ENCODE measurements at regions not wholly inside any gene's neighbourhood (a gene's known extent, or its start where the extent isn't known, plus 50 kb on each side); places are given as distances from the start of the nearest gene placed in this dataset.

GRCh38 chrX:16018291-16018690 lies 105.1 kb upstream of the GRPR start:
- H2BK120ac ChIP-seq (ENCODE audit: insufficient read depth, low read length, poor library complexity), result no peak overlapping the region
- H3K4me1 ChIP-seq (ENCODE audit: control insufficient read depth in 1 of 2, insufficient read depth in 2 of 2, low read length in 2 of 2), result no peaks in the 10 kb centered on the region
- no peak overlapping the region for H4K8ac ChIP-seq (ENCODE audit: low read depth, low read length)
- no peaks in the 10 kb centered on the region for H3K79me2 ChIP-seq (ENCODE audit: control insufficient read depth, insufficient read depth, low read length, poor library complexity)
- no peaks in the 10 kb centered on the region for H3K36me3 ChIP-seq (ENCODE audit: control insufficient read depth in 1 of 2, insufficient read depth in 2 of 2, low read length in 2 of 2)
- H3K9ac ChIP-seq (ENCODE audit: low read length), result no peak overlapping the region
- H3K79me1 ChIP-seq (ENCODE audit: low read length), result no peaks in the 10 kb centered on the region
- H2AFZ ChIP-seq (ENCODE audit: insufficient read depth, low read length, poor library complexity), result no peak overlapping the region
- no peak for DNase-seq
- H4K12ac ChIP-seq (ENCODE audit: low read depth, low read length), result no peak overlapping the region
- no peak overlapping the region for H3K4me2 ChIP-seq (ENCODE audit: low read length)
- no peak overlapping the region for H2AK5ac ChIP-seq (ENCODE audit: low read length)
- H3K14ac ChIP-seq (ENCODE audit: low read length), result no peak overlapping the region
- no peak overlapping the region for H3K18ac ChIP-seq (ENCODE audit: low read length)
- no peak overlapping the region for H3K4ac ChIP-seq (ENCODE audit: low read depth, low read length)
- H2BK5ac ChIP-seq (ENCODE audit: low read depth, low read length, poor library complexity), result no peak overlapping the region
- H3K23ac ChIP-seq (ENCODE audit: low read length), result no peak overlapping the region
- H3K9me3 ChIP-seq (ENCODE audit: insufficient read depth, low read depth, low read length), result no peaks in the 10 kb centered on the region
- H3K27me3 ChIP-seq (ENCODE audit: insufficient read depth, low read length), result no peaks in the 10 kb centered on the region
- H3K4me3 ChIP-seq (ENCODE audit: low read depth, low read length), result no peak overlapping the region
- H4K91ac ChIP-seq (ENCODE audit: low read depth, low read length), result no peak overlapping the region
- H2BK12ac ChIP-seq (ENCODE audit: low read length), result no peak overlapping the region
- no peak overlapping the region for H3K27ac ChIP-seq (ENCODE audit: low read depth, low read length)

- Histone ChIP-seq H3K4me2 (ENCODE audit: low read length) (no peak overlapping the region), H3K23ac (ENCODE audit: low read length) (no peak overlapping the region), H3K79me1 (ENCODE audit: low read length) (no peaks in the 10 kb centered on the region), H4K12ac (ENCODE audit: low read depth, low read length) (no peak overlapping the region), H3K79me2 (ENCODE audit: control insufficient read depth, insufficient read depth, low read length, poor library complexity) (no peaks in the 10 kb centered on the region), H3K4me1 (ENCODE audit: control insufficient read depth in 1 of 2, insufficient read depth in 2 of 2, low read length in 2 of 2) (no peaks in the 10 kb centered on the region), H3K9ac (ENCODE audit: low read length) (no peak overlapping the region), H3K9me3 (ENCODE audit: insufficient read depth, low read depth, low read length) (no peaks in the 10 kb centered on the region), H2BK12ac (ENCODE audit: low read length) (no peak overlapping the region), H3K18ac (ENCODE audit: low read length) (no peak overlapping the region), H3K27me3 (ENCODE audit: insufficient read depth, low read length) (no peaks in the 10 kb centered on the region), H4K8ac (ENCODE audit: low read depth, low read length) (no peak overlapping the region), H2BK120ac (ENCODE audit: insufficient read depth, low read length, poor library complexity) (no peak overlapping the region), H4K91ac (ENCODE audit: low read depth, low read length) (no peak overlapping the region), H3K4me3 (ENCODE audit: low read depth, low read length) (no peak overlapping the region), H2AK5ac (ENCODE audit: low read length) (no peak overlapping the region), H3K36me3 (ENCODE audit: control insufficient read depth in 1 of 2, insufficient read depth in 2 of 2, low read length in 2 of 2) (no peaks in the 10 kb centered on the region), H2AFZ (ENCODE audit: insufficient read depth, low read length, poor library complexity) (no peak overlapping the region), H2BK5ac (ENCODE audit: low read depth, low read length, poor library complexity) (no peak overlapping the region), H3K14ac (ENCODE audit: low read length) (no peak overlapping the region), H3K4ac (ENCODE audit: low read depth, low read length) (no peak overlapping the region), H3K27ac (ENCODE audit: low read depth, low read length) (no peak overlapping the region)
- no peak for DNase-seq
These were observed 109.2 kb upstream of the GRPR start for GRCh38 chrX:16014171-16014570.

DNA sequence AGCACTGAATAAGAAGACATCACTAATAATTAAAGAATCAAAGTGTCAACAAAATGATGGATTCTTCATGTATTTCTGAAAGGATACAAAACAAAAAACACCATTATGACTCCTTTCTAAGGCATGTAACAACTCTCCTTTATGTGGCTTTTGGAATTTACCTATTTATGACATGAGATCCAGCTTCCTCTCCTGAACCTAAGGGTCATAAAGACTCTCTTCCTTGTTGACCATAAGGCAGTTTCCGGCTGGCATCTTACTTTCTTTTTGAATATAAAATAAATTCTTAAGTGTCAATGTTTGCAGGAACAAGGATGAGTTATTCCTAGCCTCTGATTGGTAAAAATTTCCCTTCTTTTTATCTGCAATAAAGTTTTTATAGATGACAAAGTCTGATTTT lies 111.1 kb upstream of the GRPR start:
- no peak for DNase-seq
- WGBS (ENCODE audit: extremely low coverage, insufficient coverage, insufficient read length), result no CpG with 5 or more reads among the region's 1 CpG

GRCh38 chrX:16005917-16006316 lies 117.4 kb upstream of the GRPR start:
- H4K91ac ChIP-seq (ENCODE audit: low read depth, low read length), result no peak overlapping the region
- no peak overlapping the region for H2AFZ ChIP-seq (ENCODE audit: insufficient read depth, low read length, poor library complexity)
- H3K9ac ChIP-seq (ENCODE audit: low read length), result no peak overlapping the region
- no peaks in the 10 kb centered on the region for H3K79me2 ChIP-seq (ENCODE audit: control insufficient read depth, insufficient read depth, low read length, poor library complexity)
- H2BK12ac ChIP-seq (ENCODE audit: low read length), result no peak overlapping the region
- DNase-seq, result no peak
- H3K18ac ChIP-seq (ENCODE audit: low read length), result no peak overlapping the region
- H3K9me3 ChIP-seq (ENCODE audit: insufficient read depth, low read depth, low read length), result no peaks in the 10 kb centered on the region
- H4K8ac ChIP-seq (ENCODE audit: low read depth, low read length), result no peak overlapping the region
- H3K36me3 ChIP-seq (ENCODE audit: control insufficient read depth in 1 of 2, insufficient read depth in 2 of 2, low read length in 2 of 2), result no peaks in the 10 kb centered on the region
- H2BK5ac ChIP-seq (ENCODE audit: low read depth, low read length, poor library complexity), result no peak overlapping the region
- H3K27ac ChIP-seq (ENCODE audit: low read depth, low read length), result no peak overlapping the region
- no peak overlapping the region for H2BK120ac ChIP-seq (ENCODE audit: insufficient read depth, low read length, poor library complexity)
- no peak overlapping the region for H2AK5ac ChIP-seq (ENCODE audit: low read length)
- no peaks in the 10 kb centered on the region for H3K27me3 ChIP-seq (ENCODE audit: insufficient read depth, low read length)
- H3K4ac ChIP-seq (ENCODE audit: low read depth, low read length), result no peak overlapping the region
- H4K12ac ChIP-seq (ENCODE audit: low read depth, low read length), result no peak overlapping the region
- WGBS (ENCODE audit: extremely low coverage, insufficient coverage, insufficient read length), result no CpG with 5 or more reads among the region's 2 CpGs
- H3K4me3 ChIP-seq (ENCODE audit: low read depth, low read length), result no peak overlapping the region
- H3K4me2 ChIP-seq (ENCODE audit: low read length), result no peak overlapping the region
- H3K4me1 ChIP-seq (ENCODE audit: control insufficient read depth in 1 of 2, insufficient read depth in 2 of 2, low read length in 2 of 2), result no peaks in the 10 kb centered on the region
- H3K79me1 ChIP-seq (ENCODE audit: low read length), result no peaks in the 10 kb centered on the region
- H3K14ac ChIP-seq (ENCODE audit: low read length), result no peak overlapping the region
- no peak overlapping the region for H3K23ac ChIP-seq (ENCODE audit: low read length)

More for the DNA sequence above, 111.1 kb upstream of the GRPR start:
- Histone ChIP-seq H3K23ac (ENCODE audit: low read length) (no peak overlapping the region), H3K4me3 (ENCODE audit: low read depth, low read length) (no peak overlapping the region), H2BK12ac (ENCODE audit: low read length) (no peak overlapping the region), H3K18ac (ENCODE audit: low read length) (no peak overlapping the region), H2AFZ (ENCODE audit: insufficient read depth, low read length, poor library complexity) (no peak overlapping the region), H3K4me1 (ENCODE audit: control insufficient read depth in 1 of 2, insufficient read depth in 2 of 2, low read length in 2 of 2) (no peaks in the 10 kb centered on the region), H3K4me2 (ENCODE audit: low read length) (no peak overlapping the region), H4K12ac (ENCODE audit: low read depth, low read length) (no peak overlapping the region), H3K9ac (ENCODE audit: low read length) (no peak overlapping the region), H2AK5ac (ENCODE audit: low read length) (no peak overlapping the region), H4K8ac (ENCODE audit: low read depth, low read length) (no peak overlapping the region), H3K36me3 (ENCODE audit: control insufficient read depth in 1 of 2, insufficient read depth in 2 of 2, low read length in 2 of 2) (no peaks in the 10 kb centered on the region), H3K9me3 (ENCODE audit: insufficient read depth, low read depth, low read length) (no peaks in the 10 kb centered on the region), H2BK120ac (ENCODE audit: insufficient read depth, low read length, poor library complexity) (no peak overlapping the region), H3K79me1 (ENCODE audit: low read length) (no peaks in the 10 kb centered on the region), H3K4ac (ENCODE audit: low read depth, low read length) (no peak overlapping the region), H2BK5ac (ENCODE audit: low read depth, low read length, poor library complexity) (no peak overlapping the region), H3K79me2 (ENCODE audit: control insufficient read depth, insufficient read depth, low read length, poor library complexity) (no peaks in the 10 kb centered on the region), H3K27me3 (ENCODE audit: insufficient read depth, low read length) (no peaks in the 10 kb centered on the region), H3K14ac (ENCODE audit: low read length) (no peak overlapping the region), H4K91ac (ENCODE audit: low read depth, low read length) (no peak overlapping the region), H3K27ac (ENCODE audit: low read depth, low read length) (no peak overlapping the region)

DNA sequence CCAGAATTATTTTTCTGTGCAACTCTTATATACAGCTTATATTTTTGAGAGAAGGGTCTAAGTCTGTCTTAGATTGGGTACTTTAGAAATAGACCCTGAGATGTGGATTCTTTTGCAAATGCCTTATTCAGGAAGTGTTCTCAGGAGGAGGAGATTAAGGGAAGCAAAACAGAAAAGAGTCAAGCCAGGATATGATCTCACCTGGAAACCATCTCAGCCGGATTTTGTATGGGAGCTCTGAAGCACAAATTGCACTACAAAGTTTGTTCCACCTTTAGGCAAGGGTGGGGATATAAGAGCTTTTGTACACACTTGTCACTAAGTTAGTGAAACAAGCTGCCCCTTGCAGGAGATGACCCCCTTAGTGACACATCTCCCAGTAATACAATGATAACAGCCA lies 121.2 kb upstream of the GRPR start:
- no peaks in the 10 kb centered on the region for H3K9me3 ChIP-seq (ENCODE audit: insufficient read depth, low read depth, low read length)
- no peaks in the 10 kb centered on the region for H3K79me2 ChIP-seq (ENCODE audit: control insufficient read depth, insufficient read depth, low read length, poor library complexity)
- H3K27ac ChIP-seq (ENCODE audit: low read depth, low read length), result no peak overlapping the region
- H2BK12ac ChIP-seq (ENCODE audit: low read length), result no peak overlapping the region
- H2BK120ac ChIP-seq (ENCODE audit: insufficient read depth, low read length, poor library complexity), result no peak overlapping the region
- H3K14ac ChIP-seq (ENCODE audit: low read length), result no peak overlapping the region
- H4K91ac ChIP-seq (ENCODE audit: low read depth, low read length), result no peak overlapping the region
- no peaks in the 10 kb centered on the region for H3K27me3 ChIP-seq (ENCODE audit: insufficient read depth, low read length)
- no peak overlapping the region for H4K8ac ChIP-seq (ENCODE audit: low read depth, low read length)
- no peak overlapping the region for H4K12ac ChIP-seq (ENCODE audit: low read depth, low read length)
- H2AFZ ChIP-seq (ENCODE audit: insufficient read depth, low read length, poor library complexity), result no peak overlapping the region
- H3K4ac ChIP-seq (ENCODE audit: low read depth, low read length), result no peak overlapping the region
- no peak overlapping the region for H2BK5ac ChIP-seq (ENCODE audit: low read depth, low read length, poor library complexity)
- no CpG with 5 or more reads among the region's 1 CpG for WGBS (ENCODE audit: extremely low coverage, insufficient coverage, insufficient read length)
- no peak overlapping the region for H3K4me2 ChIP-seq (ENCODE audit: low read length)
- H3K9ac ChIP-seq (ENCODE audit: low read length), result no peak overlapping the region
- no peak overlapping the region for H3K18ac ChIP-seq (ENCODE audit: low read length)
- no peak overlapping the region for H2AK5ac ChIP-seq (ENCODE audit: low read length)
- no peaks in the 10 kb centered on the region for H3K79me1 ChIP-seq (ENCODE audit: low read length)
- no peak for DNase-seq
- no peak overlapping the region for H3K23ac ChIP-seq (ENCODE audit: low read length)
- H3K4me1 ChIP-seq (ENCODE audit: control insufficient read depth in 1 of 2, insufficient read depth in 2 of 2, low read length in 2 of 2), result no peaks in the 10 kb centered on the region
- H3K4me3 ChIP-seq (ENCODE audit: low read depth, low read length), result no peak overlapping the region
- H3K36me3 ChIP-seq (ENCODE audit: control insufficient read depth in 1 of 2, insufficient read depth in 2 of 2, low read length in 2 of 2), result no peaks in the 10 kb centered on the region

Measured in trophoblast cell (in vitro differentiated cells and primary cell).